WTC11 (cell line): ENCODE measurements at regions not wholly inside any gene's neighbourhood (a gene's known extent, or its start where the extent isn't known, plus 50 kb on each side); places are given as distances from the start of the nearest gene placed in this dataset.

ENCODE experiments used
- ATAC-seq: fragments of 200-7000 bp; cut with Tn5 transposase; 2 replicates; pipeline ENCODE4 v1.10.0; 2021; ENCODE audit warnings: mild to moderate bottlenecking, moderate library complexity
- CTCF ChIA-PET: fragments of 300-600 bp; sonication (Branson Sonifier 250); formaldehyde crosslinking; loops from one replicate; lab custom pipeline; 2021; ENCODE audit warnings: antibody characterized with exemption; lab: Charles Lee
- POLR2A ChIA-PET: fragments of 350-600 bp; sonication (Branson Sonifier 250); formaldehyde crosslinking; loops from one replicate; lab custom pipeline; 2021; ENCODE audit warnings: antibody characterized with exemption; lab: Charles Lee
- DNase-seq: peaks from one replicate; pipeline ENCODE4 v3.0.0; 2021; ENCODE audit warnings: low spot score
- H3K27ac Mint-ChIP-seq: 2 replicates; pipeline ENCODE4 v1.8.0; 2021; ENCODE audit warnings: mixed read lengths
- H3K27me3 Mint-ChIP-seq: 2 replicates; pipeline ENCODE4 v1.8.0; 2021; ENCODE audit warnings: low read depth, mild to moderate bottlenecking, moderate library complexity, mixed read lengths
- H3K36me3 Mint-ChIP-seq: 2 replicates; pipeline ENCODE4 v1.8.0; 2021; ENCODE audit warnings: mixed read lengths
- H3K4me1 Mint-ChIP-seq: 2 replicates; pipeline ENCODE4 v1.8.0; 2022; ENCODE audit warnings: mixed read lengths
- H3K4me3 Mint-ChIP-seq: 2 replicates; pipeline ENCODE4 v1.8.0; 2021; ENCODE audit warnings: mild to moderate bottlenecking, moderate library complexity, mixed read lengths
- H3K9me3 Mint-ChIP-seq: 2 replicates; pipeline ENCODE4 v1.8.0; 2021; ENCODE audit warnings: mixed read lengths
- ATF1 ChIP-seq: sonication (generic); formaldehyde crosslinking; IDR thresholded peaks from 2 replicates; pipeline ENCODE4 v1.8.1; 2023; ENCODE audit warnings: mild to moderate bottlenecking, moderate library complexity, missing genetic modification reagents
- ATF2 ChIP-seq: sonication (generic); formaldehyde crosslinking; IDR thresholded peaks from 2 replicates; pipeline ENCODE4 v1.8.1; 2022; ENCODE audit warnings: low read depth, missing genetic modification reagents, borderline replicate concordance
- ATF3 ChIP-seq: sonication (generic); formaldehyde crosslinking; conservative IDR thresholded peaks from 2 replicates; pipeline ENCODE4 v1.8.1; 2022; ENCODE audit warnings: mild to moderate bottlenecking, missing genetic modification reagents
- CBFB ChIP-seq: sonication (generic); formaldehyde crosslinking; IDR thresholded peaks from 2 replicates; pipeline ENCODE4 v1.8.1; 2022; ENCODE audit warnings: mild to moderate bottlenecking, low read depth, missing genetic modification reagents
- CDX4 ChIP-seq: fragments of 250-450 bp; sonication (Bioruptor Pico); IDR thresholded peaks from 2 replicates; pipeline ENCODE4 v1.9.0; 2021; ENCODE audit warnings: moderate library complexity, mild to moderate bottlenecking, inconsistent platforms, borderline replicate concordance
- CTCF ChIP-seq: fragments of 200-600 bp; IDR thresholded peaks from 2 replicates; pipeline ENCODE4 v1.8.0; 2022; ENCODE audit warnings: antibody characterized with exemption
- EMX1 ChIP-seq: fragments of 250-450 bp; sonication (Bioruptor Pico); IDR thresholded peaks from 2 replicates; pipeline ENCODE4 v1.8.0; 2021; ENCODE audit warnings: mild to moderate bottlenecking
- ERG ChIP-seq: fragments of 250-450 bp; sonication (Bioruptor Pico); IDR thresholded peaks from 2 replicates; pipeline ENCODE4 v1.8.0; 2021; ENCODE audit warnings: mild to moderate bottlenecking
- FOXP1 ChIP-seq: sonication (generic); formaldehyde crosslinking; IDR thresholded peaks from 2 replicates; pipeline ENCODE4 v1.8.0; 2022; ENCODE audit warnings: missing genetic modification reagents, mild to moderate bottlenecking, moderate library complexity, borderline replicate concordance
- FOXP4 ChIP-seq: sonication (generic); formaldehyde crosslinking; IDR thresholded peaks from 2 replicates; pipeline ENCODE4 v1.8.0; 2022; ENCODE audit warnings: mild to moderate bottlenecking, missing genetic modification reagents
- GABPB1 ChIP-seq: sonication (generic); formaldehyde crosslinking; IDR thresholded peaks from 2 replicates; pipeline ENCODE4 v1.8.1; 2023; ENCODE audit warnings: mild to moderate bottlenecking, missing genetic modification reagents
- IRF2 ChIP-seq: sonication (generic); formaldehyde crosslinking; IDR thresholded peaks from 2 replicates; pipeline ENCODE4 v1.8.0; 2022; ENCODE audit warnings: low read depth, missing genetic modification reagents, borderline replicate concordance
- JAZF1 ChIP-seq: fragments of 250-450 bp; sonication (Bioruptor Pico); IDR thresholded peaks from 2 replicates; pipeline ENCODE4 v1.9.0; 2021; ENCODE audit warnings: moderate library complexity, mild to moderate bottlenecking, inconsistent platforms
- KAT7 ChIP-seq: sonication (generic); formaldehyde crosslinking; IDR thresholded peaks from 2 replicates; pipeline ENCODE4 v1.8.1; 2023; ENCODE audit warnings: missing genetic modification reagents, mild to moderate bottlenecking, borderline replicate concordance
- MYBL2 ChIP-seq: sonication (generic); formaldehyde crosslinking; IDR thresholded peaks from 2 replicates; pipeline ENCODE4 v1.8.1; 2023; ENCODE audit warnings: mild to moderate bottlenecking, moderate library complexity, missing genetic modification reagents
- NFYB ChIP-seq: sonication (generic); formaldehyde crosslinking; conservative IDR thresholded peaks from 2 replicates; pipeline ENCODE4 v1.8.0; 2022; ENCODE audit warnings: low read depth, missing genetic modification reagents
- NR3C1 ChIP-seq: sonication (generic); formaldehyde crosslinking; conservative IDR thresholded peaks from 2 replicates; pipeline ENCODE4 v1.8.1; 2023; ENCODE audit warnings: low read depth, mild to moderate bottlenecking, missing genetic modification reagents
- PREB ChIP-seq: sonication (generic); formaldehyde crosslinking; IDR thresholded peaks from 2 replicates; pipeline ENCODE4 v1.8.1; 2022; ENCODE audit warnings: mild to moderate bottlenecking, missing genetic modification reagents, moderate library complexity, borderline replicate concordance
- RELA ChIP-seq: sonication (generic); formaldehyde crosslinking; IDR thresholded peaks from 2 replicates; pipeline ENCODE4 v1.8.1; 2022; ENCODE audit warnings: missing genetic modification reagents, mild to moderate bottlenecking, borderline replicate concordance
- TEAD4 ChIP-seq: sonication (generic); formaldehyde crosslinking; IDR thresholded peaks from 2 replicates; pipeline ENCODE4 v1.8.0; 2022; ENCODE audit warnings: mild to moderate bottlenecking, missing genetic modification reagents
- USF2 ChIP-seq: sonication (generic); formaldehyde crosslinking; IDR thresholded peaks from 2 replicates; pipeline ENCODE4 v1.8.1; 2023; ENCODE audit warnings: mild to moderate bottlenecking, missing genetic modification reagents, moderate library complexity
- ZBTB21 ChIP-seq: sonication (generic); formaldehyde crosslinking; IDR thresholded peaks from 2 replicates; pipeline ENCODE4 v1.8.1; 2023; ENCODE audit warnings: mild to moderate bottlenecking, missing genetic modification reagents, borderline replicate concordance
- ZMAT4 ChIP-seq: fragments of 250-450 bp; sonication (Bioruptor Pico); IDR thresholded peaks from 2 replicates; pipeline ENCODE4 v1.9.0; 2021; ENCODE audit warnings: mild to moderate bottlenecking
- ZNF121 ChIP-seq: sonication (generic); formaldehyde crosslinking; IDR thresholded peaks from 2 replicates; pipeline ENCODE4 v1.8.0; 2023; ENCODE audit warnings: missing genetic modification reagents
- ZNF219 ChIP-seq: sonication (generic); formaldehyde crosslinking; IDR thresholded peaks from 2 replicates; pipeline ENCODE4 v1.8.0; 2023; ENCODE audit warnings: missing genetic modification reagents, mild to moderate bottlenecking, borderline replicate concordance
- ZNF232 ChIP-seq: sonication (generic); formaldehyde crosslinking; IDR thresholded peaks from 2 replicates; pipeline ENCODE4 v1.8.0; 2022; ENCODE audit warnings: mild to moderate bottlenecking, missing genetic modification reagents
- ZNF423 ChIP-seq: fragments of 250-450 bp; sonication (Bioruptor Pico); IDR thresholded peaks from 2 replicates; pipeline ENCODE4 v2.1.2; 2022; ENCODE audit warnings: mild to moderate bottlenecking, moderate library complexity

- no peak for TF ChIP-seq ERG (CRISPR knock-in tag)
- no peak for TF ChIP-seq RELA (CRISPR knock-in tag)
- no peak for TF ChIP-seq ZBTB21 (CRISPR knock-in tag)
- TF ChIP-seq CTCF: no peak
- TF ChIP-seq GABPB1 (CRISPR knock-in tag): no peak
- no peak for TF ChIP-seq USF2
- no peak for TF ChIP-seq NFYB
- no peak for TF ChIP-seq KAT7
- no peak for TF ChIP-seq ZNF232 (CRISPR knock-in tag)
- no peak for TF ChIP-seq ZNF219
These were observed 52.4 kb upstream of the TULP4 start (continued) for GRCh38 chr6:158259845-158260244.

GRCh38 chr6:158262082-158262481 is 50.2 kb upstream of the TULP4 start:
- CTCF ChIA-PET: interaction anchor here (0.8 to 1.2 kb wide), 2 partner anchors 41 to 48 kb away, joined by 3 to 4 read pairs; no protein-coding TSS in a partner anchor
- Mint-ChIP-seq H3K9me3 (no peaks in the 10 kb centered on the region), H3K27me3 (no peaks in the 10 kb centered on the region), H3K36me3 (peaks cover 10% of the 10 kb centered on the region; the same call in 1 of the 2 replicates), H3K4me1 (peaks cover 17% of the 10 kb centered on the region), H3K4me3 (no peak overlapping the region), H3K27ac (no peak overlapping the region)
- no peak for DNase-seq
- POLR2A ChIA-PET: no interaction called here
- no peak for ATAC-seq
- TF ChIP-seq TEAD4 (no peak), FOXP1 (CRISPR knock-in tag) (no peak), ZNF121 (CRISPR knock-in tag) (no peak), IRF2 (no peak), NR3C1 (no peak), ZBTB21 (CRISPR knock-in tag) (no peak), MYBL2 (no peak), CBFB (CRISPR knock-in tag) (no peak), ATF3 (CRISPR knock-in tag) (no peak), PREB (no peak), CDX4 (no peak), ZMAT4 (CRISPR knock-in tag) (no peak), JAZF1 (CRISPR knock-in tag) (no peak), ZNF219 (no peak), ZNF423 (no peak), ATF2 (CRISPR knock-in tag) (no peak), EMX1 (CRISPR knock-in tag) (no peak), ATF1 (CRISPR knock-in tag) (no peak), FOXP4 (no peak)
